ENCODE measurements at regions not wholly inside any gene's neighbourhood (a gene's known extent, or its start where the extent isn't known, plus 50 kb on each side); places are given as distances from the start of the nearest gene placed in this dataset.

DNA sequence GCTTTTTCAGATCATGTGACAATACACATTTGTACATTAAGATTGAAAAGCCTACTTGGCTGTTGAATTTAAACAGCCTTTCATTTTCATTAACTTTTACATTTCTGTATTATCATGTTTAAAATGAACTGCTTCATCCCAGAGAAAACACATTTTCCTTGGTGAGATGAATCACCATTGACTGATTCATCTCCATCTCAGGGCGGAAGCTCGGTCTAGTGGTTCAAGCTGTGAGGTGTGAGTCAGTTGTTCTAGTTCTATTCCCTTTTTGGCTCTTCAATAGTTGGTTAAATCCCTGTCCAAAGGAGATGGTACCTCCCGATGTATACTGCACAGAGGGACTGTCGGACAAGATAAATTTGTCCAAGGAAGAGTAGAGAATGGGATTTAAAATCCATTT is 189.7 kb downstream of the ADCYAP1 start:
- TF ChIP-seq GATA2 (IDR thresholded peaks at IDR 0.05; ENCODE audit: low read depth, low read length) (no peak), GATA3 (IDR thresholded peaks at IDR 0.05; ENCODE audit: low read depth, low read length) (no peak)
